Esophagus muscularis mucosa (tissue), 3 donors: ENCODE measurements at regions not wholly inside any gene's neighbourhood (a gene's known extent, or its start where the extent isn't known, plus 50 kb on each side); places are given as distances from the start of the nearest gene placed in this dataset.

Source experiments
- CTCF ChIP-seq, 3 experiments: fragments of 200-600 bp in 2 of 3; fragments of 450-650 bp in 1 of 3; sonication (generic) in 2 of 3; IDR thresholded peaks; one replicate each; pipeline ENCODE4 v1.5.1; 2017 to 2019; ENCODE audit warnings: antibody characterized with exemption in 3 of 3, mild to moderate bottlenecking in 2 of 3, moderate library complexity in 1 of 3
- POLR2A ChIP-seq: fragments of 450-650 bp; IDR thresholded peaks from one replicate; pipeline ENCODE4 v1.6.1; 2017; ENCODE audit warnings: antibody characterized with exemption, moderate library complexity, mild to moderate bottlenecking, low read depth
- POLR2AphosphoS5 ChIP-seq, 2 donors: sonication (generic); formaldehyde crosslinking; IDR thresholded peaks; one replicate each; pipeline ENCODE4 v1.6.1; 2017; ENCODE audit warnings: antibody characterized with exemption in 2 of 2

DNA sequence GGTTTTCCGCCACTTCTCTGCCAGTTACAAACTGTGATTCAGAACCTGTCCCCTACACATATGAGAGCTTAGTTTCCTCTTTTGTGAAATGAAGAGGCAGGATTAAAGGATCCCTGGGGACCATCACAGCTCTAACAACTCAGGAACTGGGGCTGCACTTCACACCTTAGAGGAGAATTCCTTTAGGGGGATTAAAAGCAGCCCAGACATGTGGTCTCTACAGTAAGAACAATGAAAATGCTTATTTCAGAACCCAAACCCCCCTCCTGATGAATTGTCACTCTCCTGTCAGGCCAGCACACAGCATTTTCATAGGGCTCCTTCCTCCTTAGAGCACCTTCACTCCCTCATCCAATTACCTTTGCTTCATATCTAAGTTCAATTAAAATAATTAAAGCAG is 101.5 kb upstream of the NEDD4L start:
- TF ChIP-seq POLR2A (no peak), CTCF (IDR thresholded peaks at IDR 0.05) (no peak), POLR2AphosphoS5 (IDR thresholded peaks at IDR 0.05) (no peak)
